NCI-H2227 treated with DMSO at 0.1 percent for 48 hours (cell line): ENCODE measurements at regions not wholly inside any gene's neighbourhood (a gene's known extent, or its start where the extent isn't known, plus 50 kb on each side); places are given as distances from the start of the nearest gene placed in this dataset.
A peak's percentile ranks its signal among the peaks of the same experiment; 100 is the strongest.

Source experiments
- DNase-seq: peaks from one replicate; lab custom pipeline; 2025; lab: John Stamatoyannopoulos, UW

- DNase-seq: no peak
Measured at GRCh38 chr18:40789286-40789685, 1165.7 kb upstream of the PIK3C3 start.

GRCh38 chr18:40782453-40783130, 1172.4 kb upstream of the PIK3C3 start:
- DNase-seq: no peak

GRCh38 chr18:40769786-40770185, 1185.2 kb upstream of the PIK3C3 start:
- no peak for DNase-seq

DNA sequence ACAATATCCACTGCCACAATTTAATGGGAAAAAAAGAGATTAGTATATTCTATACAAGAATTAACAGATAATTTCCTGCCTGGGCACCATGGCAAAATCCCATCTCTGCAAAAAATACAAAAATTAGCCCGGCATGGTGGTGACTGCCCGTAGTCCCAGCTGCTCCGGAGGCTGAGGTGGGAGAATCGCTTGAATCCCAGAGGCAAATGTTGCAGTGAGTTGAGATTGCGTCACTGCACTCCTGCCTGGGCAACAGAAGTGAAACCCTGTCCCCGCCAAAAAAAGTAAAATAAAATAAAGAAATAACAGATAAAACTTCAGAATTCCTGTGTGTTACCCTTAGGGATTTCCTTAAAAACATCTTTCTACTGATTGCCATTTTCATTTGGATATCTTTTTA, 1194.8 kb upstream of the PIK3C3 start:
- DNase-seq: no peak

DNA sequence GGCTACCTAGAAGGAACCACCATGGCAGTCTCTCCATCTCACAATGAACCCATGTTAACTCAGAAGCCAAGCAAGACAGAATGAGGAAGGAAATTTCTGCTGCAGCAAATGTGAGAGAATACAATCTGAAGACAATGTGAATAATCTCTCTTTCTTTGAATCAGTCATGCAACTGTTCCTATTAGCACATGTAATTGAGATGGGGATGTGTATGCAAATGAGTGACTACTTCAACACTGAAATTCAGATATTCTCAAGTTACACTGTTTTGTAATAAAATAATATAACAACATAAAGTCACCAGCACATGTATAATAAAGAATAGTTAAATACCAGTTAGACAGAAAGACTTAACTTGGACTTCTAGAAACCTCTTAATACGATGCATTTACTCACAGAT, 1200.6 kb upstream of the PIK3C3 start:
- DNase-seq: no peak

DNA sequence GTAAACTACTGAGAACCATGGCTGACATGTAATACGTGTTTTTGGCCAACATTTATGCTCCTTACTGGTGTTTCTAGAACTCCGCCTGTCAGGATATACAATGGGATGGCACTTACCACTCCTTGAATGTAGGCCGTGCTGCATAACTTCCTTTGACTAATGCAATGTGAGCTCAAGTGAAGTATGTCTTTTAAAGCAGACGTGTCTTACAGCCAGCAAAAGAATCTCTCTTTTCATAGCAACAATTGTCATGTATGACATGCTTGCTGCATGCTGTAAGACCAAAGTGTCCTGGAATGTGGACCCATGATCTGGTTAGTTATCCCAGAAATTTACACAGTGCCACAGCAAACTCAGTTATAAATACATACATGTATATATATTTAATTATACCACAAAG, 1202.7 kb upstream of the PIK3C3 start:
- no peak for DNase-seq

GRCh38 chr18:40751186-40751585, 1203.8 kb upstream of the PIK3C3 start:
- no peak for DNase-seq

- DNase-seq: no peak
Measured at GRCh38 chr18:40739029-40739428, 1216.0 kb upstream of the PIK3C3 start.

DNA sequence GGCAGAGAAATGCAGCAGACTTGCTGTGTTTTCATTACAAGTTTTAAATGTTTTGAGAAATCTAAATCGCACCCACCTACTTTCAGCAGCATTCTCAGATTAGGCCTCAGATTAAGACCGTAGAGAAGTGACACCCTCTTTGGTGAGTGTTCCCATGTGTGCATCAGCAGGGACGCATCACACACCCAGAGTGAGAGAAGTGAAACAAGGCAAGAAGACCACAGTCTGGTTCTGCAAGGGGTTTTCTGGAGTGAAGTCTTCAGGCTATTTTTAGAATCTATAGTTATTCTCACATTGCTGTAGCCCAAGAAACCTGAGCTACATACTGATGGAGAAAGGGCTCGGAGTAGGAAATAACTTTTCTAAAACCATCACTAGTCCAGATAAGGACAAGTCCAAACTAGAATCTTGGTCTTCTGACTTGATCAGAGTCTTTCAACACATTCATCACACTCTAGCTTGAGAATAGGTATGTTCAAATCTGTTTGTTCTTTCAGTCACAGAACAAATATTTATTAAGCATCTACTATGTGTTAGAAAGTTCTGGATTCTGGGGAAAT, 1216.6 kb upstream of the PIK3C3 start:
- no peak for DNase-seq

DNA sequence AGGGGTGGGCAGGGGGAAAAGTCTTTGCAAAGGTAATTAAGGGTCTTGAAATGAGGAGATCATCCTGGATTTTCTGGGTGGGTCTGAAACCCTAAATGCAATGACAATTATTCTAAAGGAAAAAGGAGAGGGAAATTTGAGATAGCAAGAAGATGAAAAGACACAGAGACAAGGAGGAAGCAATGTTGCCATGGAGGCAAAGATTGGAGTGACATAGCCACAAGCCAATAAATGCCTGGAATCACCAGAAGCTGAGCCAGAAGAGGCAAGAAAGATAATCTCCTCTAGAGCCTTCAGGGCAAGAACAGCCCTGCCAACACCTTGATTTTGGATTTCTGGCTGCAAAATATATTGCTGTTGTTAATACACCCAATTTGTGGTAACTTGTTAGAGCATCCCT, 1246.3 kb upstream of the PIK3C3 start:
- peak; percentile 14 for DNase-seq

DNA sequence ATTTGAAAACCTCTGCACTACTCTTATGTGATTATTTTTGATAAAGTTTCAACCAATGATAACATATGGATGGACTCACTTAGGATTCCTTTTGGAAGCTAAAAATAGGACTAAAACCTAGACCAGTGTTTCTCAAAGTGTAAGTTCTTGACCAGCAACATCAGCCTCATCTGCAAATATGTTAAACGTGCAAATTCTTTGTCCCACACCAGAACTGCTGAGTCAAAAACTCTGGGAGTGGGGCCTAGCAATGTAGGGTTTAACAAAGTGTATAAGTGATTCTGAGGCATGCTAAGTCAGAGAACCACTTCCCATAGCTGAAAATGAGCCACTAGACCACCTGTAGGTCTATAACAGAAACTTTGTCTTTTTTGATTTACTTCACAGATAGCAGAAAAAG, 1247.2 kb upstream of the PIK3C3 start:
- no peak for DNase-seq

- DNase-seq: no peak
Measured at GRCh38 chr18:40698129-40698528, 1256.9 kb upstream of the PIK3C3 start.

DNA sequence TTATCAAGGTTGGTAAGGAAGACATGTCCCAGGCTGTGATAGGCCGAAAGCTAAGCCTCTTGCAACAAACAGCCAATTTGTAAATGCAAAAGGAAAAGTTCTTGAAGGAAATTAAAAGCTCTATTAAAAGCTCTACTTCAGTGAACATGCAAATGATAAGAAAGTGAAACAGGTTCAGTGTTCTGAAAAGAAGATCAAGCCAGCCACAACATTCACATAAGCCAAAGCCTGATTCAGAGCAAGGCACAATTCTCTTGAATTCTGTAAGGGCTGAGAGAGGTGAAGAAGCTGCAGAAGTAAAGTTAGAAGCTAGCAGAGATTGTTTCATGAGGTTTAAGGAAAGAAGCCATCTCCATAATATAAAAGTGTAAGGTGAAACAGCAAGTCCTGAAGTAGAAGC, 1259.5 kb upstream of the PIK3C3 start:
- DNase-seq: no peak

GRCh38 chr18:40692871-40693270, 1262.2 kb upstream of the PIK3C3 start:
- DNase-seq: no peak

DNA sequence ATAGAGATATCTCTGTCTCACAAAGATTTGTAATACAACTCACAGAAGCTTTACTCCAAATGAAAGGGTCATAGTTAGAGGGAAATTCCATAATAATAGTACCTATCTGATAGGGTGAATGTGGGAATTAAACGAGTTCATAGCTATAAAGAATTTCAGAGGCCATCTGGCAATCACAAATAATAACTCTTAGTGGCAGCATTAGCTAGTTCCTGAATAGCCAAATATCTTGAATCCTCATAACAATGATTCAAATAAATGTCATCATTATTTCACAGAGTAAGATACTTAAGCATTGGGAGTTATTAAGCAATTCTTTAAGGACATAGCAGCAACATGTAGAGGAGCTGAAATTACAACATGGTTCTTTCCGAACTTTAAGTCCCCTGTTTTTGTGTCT, 1265.0 kb upstream of the PIK3C3 start:
- DNase-seq: no peak

GRCh38 chr18:40687399-40687798, 1267.6 kb upstream of the PIK3C3 start:
- no peak for DNase-seq

DNA sequence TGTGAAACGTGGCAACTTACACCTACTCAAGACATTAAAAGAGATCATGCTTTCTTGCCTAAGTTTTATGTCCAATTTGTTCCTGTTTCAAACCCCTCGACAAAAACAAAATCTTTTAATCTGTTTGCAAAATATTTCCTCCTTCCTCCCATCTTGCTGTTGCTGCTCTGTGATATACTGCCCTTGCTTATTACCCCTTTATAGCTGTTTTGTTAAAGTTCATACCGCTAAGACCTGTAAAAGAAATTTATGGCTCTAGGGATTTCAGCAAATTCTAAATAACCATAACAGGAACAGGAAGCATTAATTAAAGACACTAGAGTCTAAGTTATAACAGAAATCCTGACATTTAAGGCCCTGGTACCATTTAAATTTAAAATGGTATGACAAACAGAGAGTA, 1268.2 kb upstream of the PIK3C3 start:
- no peak for DNase-seq

DNA sequence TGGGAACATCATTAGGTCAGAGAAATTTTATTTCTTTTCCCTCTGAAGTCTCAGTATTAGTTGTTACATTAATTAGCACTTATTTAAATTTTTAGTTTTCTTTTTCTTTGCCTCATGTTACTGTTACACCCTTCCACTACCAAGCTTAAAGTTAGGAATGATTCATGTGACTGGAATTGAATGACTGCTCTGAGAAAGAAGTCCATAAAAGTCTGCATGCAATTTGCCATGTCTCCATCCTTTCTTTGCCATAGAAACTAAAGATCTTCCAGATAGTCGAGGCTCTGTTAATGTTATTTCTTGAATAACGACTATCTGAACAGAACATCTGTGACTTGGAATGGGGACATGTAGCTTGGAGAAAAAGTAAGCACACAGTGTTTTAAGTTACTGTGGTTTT, 1269.8 kb upstream of the PIK3C3 start:
- no peak for DNase-seq

DNA sequence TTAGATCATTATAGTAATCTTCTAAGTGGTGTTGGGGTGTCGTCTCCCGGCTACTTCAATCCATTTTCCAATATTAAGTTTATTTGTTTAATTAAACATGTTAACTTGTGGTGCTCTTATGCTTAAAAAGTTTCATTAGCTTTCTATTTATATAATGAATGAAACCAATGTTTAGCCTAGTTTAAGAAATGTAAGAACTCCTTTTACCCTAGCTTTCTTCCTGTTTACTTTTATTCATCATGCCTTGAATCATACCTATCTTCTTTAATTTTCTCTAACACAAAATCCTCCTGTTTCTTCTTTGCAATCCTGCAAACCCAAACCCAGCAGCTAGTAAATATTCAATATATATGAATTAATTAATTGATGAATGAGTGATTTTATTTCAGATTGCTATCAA, 1276.7 kb upstream of the PIK3C3 start:
- no peak for DNase-seq

- no peak for DNase-seq
Measured at GRCh38 chr18:40676668-40677067, 1278.4 kb upstream of the PIK3C3 start.

DNA sequence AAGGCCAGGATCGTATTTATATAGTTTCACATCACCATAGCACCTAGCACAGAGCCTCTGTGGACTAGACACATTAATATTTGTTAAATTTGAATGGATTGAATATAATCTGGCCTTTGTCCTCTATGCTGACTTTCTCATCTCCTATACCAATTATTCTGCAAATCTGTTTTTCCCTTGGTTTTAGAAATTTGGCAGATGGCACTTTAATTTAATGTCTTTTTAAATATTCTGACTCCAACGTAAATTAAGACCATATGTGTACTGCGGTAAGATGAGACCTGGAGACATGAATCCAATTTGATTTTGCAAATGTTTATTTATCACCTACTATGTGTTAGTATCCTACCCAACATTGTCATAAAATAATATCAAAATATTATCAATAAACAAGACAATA, 1281.9 kb upstream of the PIK3C3 start:
- no peak for DNase-seq

DNA sequence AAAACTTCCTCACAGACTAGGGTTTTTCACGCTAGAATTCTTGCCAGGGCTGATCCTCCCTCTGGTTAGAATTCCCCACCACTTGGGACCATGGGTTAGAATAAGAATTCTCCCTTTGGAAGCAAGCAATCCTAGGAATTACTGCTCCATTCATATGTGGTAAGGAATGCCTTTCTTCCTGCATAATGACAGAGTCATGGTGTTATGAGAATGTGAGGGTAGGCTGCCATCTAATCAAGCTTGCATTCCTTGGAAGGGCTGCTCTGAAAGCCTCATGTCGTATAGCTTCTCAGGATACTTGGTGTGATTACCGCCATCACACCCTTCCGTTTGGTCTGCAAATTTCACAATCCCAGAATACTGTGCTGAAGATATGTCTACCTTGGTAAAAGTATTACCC, 1282.4 kb upstream of the PIK3C3 start:
- DNase-seq: no peak

DNA sequence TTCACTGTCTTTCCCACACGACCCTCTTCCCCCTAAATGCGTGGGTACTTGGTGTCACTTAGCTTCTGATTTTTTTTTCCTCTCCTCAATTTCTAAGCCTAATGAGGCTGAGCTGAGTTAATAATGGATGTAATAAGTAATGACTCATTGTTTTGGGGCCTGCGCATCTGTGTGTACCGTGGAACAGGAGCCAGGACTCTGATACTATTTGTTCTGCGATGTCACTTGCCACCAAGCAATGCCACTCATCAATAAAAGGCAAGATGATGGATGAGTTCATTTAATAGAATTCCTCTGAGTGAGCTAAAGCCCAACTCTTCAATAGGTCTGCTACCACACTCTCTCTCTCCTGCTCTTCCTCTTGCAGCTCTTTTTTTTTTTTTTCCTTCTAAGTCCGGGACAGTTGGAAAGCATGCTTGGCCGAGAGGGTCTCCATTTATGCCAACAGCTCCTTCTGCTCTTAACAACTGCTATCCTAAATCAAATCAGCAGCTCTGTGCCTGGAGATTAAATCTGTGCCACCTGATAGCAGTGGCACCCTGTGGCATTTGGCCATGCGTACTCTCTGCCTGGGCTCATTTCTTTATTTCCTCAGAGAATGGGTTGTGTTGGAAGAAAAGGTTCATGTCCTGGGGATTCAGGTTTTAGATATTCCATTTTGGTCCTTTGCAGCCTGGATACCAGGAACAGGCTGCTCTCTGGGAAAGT, 1284.2 kb upstream of the PIK3C3 start:
- DNase-seq: no peak
